8988T (cell line): ENCODE measurements at regions not wholly inside any gene's neighbourhood (a gene's known extent, or its start where the extent isn't known, plus 50 kb on each side); places are given as distances from the start of the nearest gene placed in this dataset.

Experiments used
- DNase-seq: peaks from one replicate; pipeline ENCODE4 v3.0.0; 2011

GRCh38 chr13:39100996-39101738 is 62.9 kb downstream of the NHLRC3 start:
- no peak for DNase-seq

GRCh38 chr13:39102981-39103490 is 64.8 kb downstream of the NHLRC3 start:
- no peak for DNase-seq

GRCh38 chr13:39105110-39105509 is 66.9 kb downstream of the NHLRC3 start:
- no peak for DNase-seq

- DNase-seq = no peak
These were observed 68.2 kb downstream of the NHLRC3 start for GRCh38 chr13:39106216-39107005.

GRCh38 chr13:39107561-39107960 is 69.3 kb downstream of the NHLRC3 start:
- no peak for DNase-seq

- DNase-seq = no peak
These were observed 70.5 kb downstream of the NHLRC3 start for GRCh38 chr13:39108783-39109182.

GRCh38 chr13:39110518-39111097 is 72.4 kb downstream of the NHLRC3 start:
- DNase-seq = no peak

GRCh38 chr13:39111145-39111544 is 72.9 kb downstream of the NHLRC3 start:
- DNase-seq = no peak

GRCh38 chr13:39119422-39119821 is 81.2 kb downstream of the NHLRC3 start:
- DNase-seq = no peak

GRCh38 chr13:39123578-39123977 is 85.3 kb downstream of the NHLRC3 start:
- DNase-seq = no peak

GRCh38 chr13:39129213-39129612 is 91.0 kb downstream of the NHLRC3 start:
- no peak for DNase-seq

GRCh38 chr13:39130301-39130700 is 92.0 kb downstream of the NHLRC3 start:
- DNase-seq = no peak

- no peak for DNase-seq
These were observed 94.3 kb downstream of the NHLRC3 start for GRCh38 chr13:39132286-39133230.

GRCh38 chr13:39133781-39134180 is 95.5 kb downstream of the NHLRC3 start:
- DNase-seq = no peak

- DNase-seq = no peak
These were observed 96.3 kb downstream of the NHLRC3 start for GRCh38 chr13:39134574-39134973.

- DNase-seq = no peak
These were observed 106.1 kb downstream of the NHLRC3 start for GRCh38 chr13:39144391-39144790.

- DNase-seq = peak; percentile 15
These were observed 106.8 kb downstream of the NHLRC3 start for GRCh38 chr13:39144941-39145533.

- no peak for DNase-seq
These were observed 110.3 kb downstream of the NHLRC3 start for GRCh38 chr13:39148513-39148961.

GRCh38 chr13:39149896-39150295 is 111.6 kb downstream of the NHLRC3 start:
- no peak for DNase-seq

- DNase-seq = no peak
These were observed 115.8 kb downstream of the NHLRC3 start for GRCh38 chr13:39154041-39154440.

GRCh38 chr13:39159393-39159792 is 121.1 kb downstream of the NHLRC3 start:
- DNase-seq = no peak

- DNase-seq = no peak
These were observed 121.7 kb downstream of the NHLRC3 start for GRCh38 chr13:39159846-39160370.
